Neural cell (in vitro differentiated cells): ENCODE measurements at regions not wholly inside any gene's neighbourhood (a gene's known extent, or its start where the extent isn't known, plus 50 kb on each side); places are given as distances from the start of the nearest gene placed in this dataset.

ENCODE experiments used
- EP300 ChIP-seq: fragments of 450-650 bp; conservative IDR thresholded peaks from 2 replicates; pipeline ENCODE4 v1.6.1; 2014; ENCODE audit warnings: antibody characterized with exemption, mild to moderate bottlenecking, moderate library complexity; ENCODE audit not compliant: poor library complexity, severe bottlenecking
- EZH2 ChIP-seq: fragments of 200-600, 300-800 bp; shearing (Covaris generic), sonication (generic); IDR thresholded peaks from 2 replicates; pipeline ENCODE4 v1.6.1; 2014; ENCODE audit warnings: antibody characterized with exemption, low read length, borderline replicate concordance, mild to moderate bottlenecking; ENCODE audit not compliant: insufficient read depth, poor library complexity, severe bottlenecking
- MXI1 ChIP-seq: fragments of 450-650 bp; conservative IDR thresholded peaks from 2 replicates; pipeline ENCODE4 v1.6.1; 2014; ENCODE audit warnings: antibody characterized with exemption, mild to moderate bottlenecking; ENCODE audit not compliant: poor library complexity, severe bottlenecking
- RAD21 ChIP-seq: fragments of 450-650 bp; conservative IDR thresholded peaks from 2 replicates; pipeline ENCODE4 v1.6.1; 2014; ENCODE audit warnings: antibody characterized with exemption, mild to moderate bottlenecking, moderate library complexity
- SMC3 ChIP-seq: fragments of 450-650 bp; conservative IDR thresholded peaks from 2 replicates; pipeline ENCODE4 v1.6.1; 2014; ENCODE audit warnings: antibody characterized with exemption, mild to moderate bottlenecking, moderate library complexity; ENCODE audit not compliant: poor library complexity
- TAF1 ChIP-seq: IDR thresholded peaks from 2 replicates; pipeline ENCODE4 v1.6.1; 2012; ENCODE audit warnings: low read depth
- TF ChIP-seq, protein P1 (sequence below): fragments of 450-650 bp; IDR thresholded peaks from 2 replicates; pipeline ENCODE4 v1.5.1; 2014; ENCODE audit warnings: antibody characterized with exemption, mild to moderate bottlenecking, moderate library complexity; ENCODE audit not compliant: poor library complexity, severe bottlenecking
- TF ChIP-seq, protein P2 (sequence below): IDR thresholded peaks from 2 replicates; pipeline ENCODE4 v1.6.1; 2012; ENCODE audit warnings: borderline replicate concordance

DNA sequence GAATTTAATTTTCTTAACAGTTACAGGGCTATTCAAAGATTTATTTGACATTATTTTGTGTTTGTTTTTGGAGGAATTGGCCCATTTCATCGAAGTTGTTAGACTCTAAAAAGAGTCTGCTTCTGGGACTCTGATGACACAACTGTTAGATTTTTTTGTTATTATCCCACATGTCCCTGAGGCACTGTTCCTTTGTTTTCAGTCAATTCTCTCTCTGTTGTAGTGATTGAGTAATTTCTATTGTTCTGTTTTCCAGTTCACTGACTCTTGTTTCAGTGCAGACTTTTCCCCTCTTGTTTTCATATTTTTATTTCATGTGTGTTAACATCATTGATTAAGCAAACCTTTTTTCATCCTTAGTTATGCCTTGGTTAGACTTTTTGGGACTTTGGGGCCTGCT is 325.0 kb downstream of the ZNF326 start:
- TF ChIP-seq, protein P1, sequence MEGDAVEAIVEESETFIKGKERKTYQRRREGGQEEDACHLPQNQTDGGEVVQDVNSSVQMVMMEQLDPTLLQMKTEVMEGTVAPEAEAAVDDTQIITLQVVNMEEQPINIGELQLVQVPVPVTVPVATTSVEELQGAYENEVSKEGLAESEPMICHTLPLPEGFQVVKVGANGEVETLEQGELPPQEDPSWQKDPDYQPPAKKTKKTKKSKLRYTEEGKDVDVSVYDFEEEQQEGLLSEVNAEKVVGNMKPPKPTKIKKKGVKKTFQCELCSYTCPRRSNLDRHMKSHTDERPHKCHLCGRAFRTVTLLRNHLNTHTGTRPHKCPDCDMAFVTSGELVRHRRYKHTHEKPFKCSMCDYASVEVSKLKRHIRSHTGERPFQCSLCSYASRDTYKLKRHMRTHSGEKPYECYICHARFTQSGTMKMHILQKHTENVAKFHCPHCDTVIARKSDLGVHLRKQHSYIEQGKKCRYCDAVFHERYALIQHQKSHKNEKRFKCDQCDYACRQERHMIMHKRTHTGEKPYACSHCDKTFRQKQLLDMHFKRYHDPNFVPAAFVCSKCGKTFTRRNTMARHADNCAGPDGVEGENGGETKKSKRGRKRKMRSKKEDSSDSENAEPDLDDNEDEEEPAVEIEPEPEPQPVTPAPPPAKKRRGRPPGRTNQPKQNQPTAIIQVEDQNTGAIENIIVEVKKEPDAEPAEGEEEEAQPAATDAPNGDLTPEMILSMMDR, result no peak
- TF ChIP-seq EP300 (no peak), MXI1 (no peak), EZH2 (no peak), TAF1 (no peak), RAD21 (no peak), SMC3 (no peak)
- TF ChIP-seq, protein P2, sequence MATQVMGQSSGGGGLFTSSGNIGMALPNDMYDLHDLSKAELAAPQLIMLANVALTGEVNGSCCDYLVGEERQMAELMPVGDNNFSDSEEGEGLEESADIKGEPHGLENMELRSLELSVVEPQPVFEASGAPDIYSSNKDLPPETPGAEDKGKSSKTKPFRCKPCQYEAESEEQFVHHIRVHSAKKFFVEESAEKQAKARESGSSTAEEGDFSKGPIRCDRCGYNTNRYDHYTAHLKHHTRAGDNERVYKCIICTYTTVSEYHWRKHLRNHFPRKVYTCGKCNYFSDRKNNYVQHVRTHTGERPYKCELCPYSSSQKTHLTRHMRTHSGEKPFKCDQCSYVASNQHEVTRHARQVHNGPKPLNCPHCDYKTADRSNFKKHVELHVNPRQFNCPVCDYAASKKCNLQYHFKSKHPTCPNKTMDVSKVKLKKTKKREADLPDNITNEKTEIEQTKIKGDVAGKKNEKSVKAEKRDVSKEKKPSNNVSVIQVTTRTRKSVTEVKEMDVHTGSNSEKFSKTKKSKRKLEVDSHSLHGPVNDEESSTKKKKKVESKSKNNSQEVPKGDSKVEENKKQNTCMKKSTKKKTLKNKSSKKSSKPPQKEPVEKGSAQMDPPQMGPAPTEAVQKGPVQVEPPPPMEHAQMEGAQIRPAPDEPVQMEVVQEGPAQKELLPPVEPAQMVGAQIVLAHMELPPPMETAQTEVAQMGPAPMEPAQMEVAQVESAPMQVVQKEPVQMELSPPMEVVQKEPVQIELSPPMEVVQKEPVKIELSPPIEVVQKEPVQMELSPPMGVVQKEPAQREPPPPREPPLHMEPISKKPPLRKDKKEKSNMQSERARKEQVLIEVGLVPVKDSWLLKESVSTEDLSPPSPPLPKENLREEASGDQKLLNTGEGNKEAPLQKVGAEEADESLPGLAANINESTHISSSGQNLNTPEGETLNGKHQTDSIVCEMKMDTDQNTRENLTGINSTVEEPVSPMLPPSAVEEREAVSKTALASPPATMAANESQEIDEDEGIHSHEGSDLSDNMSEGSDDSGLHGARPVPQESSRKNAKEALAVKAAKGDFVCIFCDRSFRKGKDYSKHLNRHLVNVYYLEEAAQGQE, result no peak
